ENCODE measurements at regions not wholly inside any gene's neighbourhood (a gene's known extent, or its start where the extent isn't known, plus 50 kb on each side); places are given as distances from the start of the nearest gene placed in this dataset.

DNA sequence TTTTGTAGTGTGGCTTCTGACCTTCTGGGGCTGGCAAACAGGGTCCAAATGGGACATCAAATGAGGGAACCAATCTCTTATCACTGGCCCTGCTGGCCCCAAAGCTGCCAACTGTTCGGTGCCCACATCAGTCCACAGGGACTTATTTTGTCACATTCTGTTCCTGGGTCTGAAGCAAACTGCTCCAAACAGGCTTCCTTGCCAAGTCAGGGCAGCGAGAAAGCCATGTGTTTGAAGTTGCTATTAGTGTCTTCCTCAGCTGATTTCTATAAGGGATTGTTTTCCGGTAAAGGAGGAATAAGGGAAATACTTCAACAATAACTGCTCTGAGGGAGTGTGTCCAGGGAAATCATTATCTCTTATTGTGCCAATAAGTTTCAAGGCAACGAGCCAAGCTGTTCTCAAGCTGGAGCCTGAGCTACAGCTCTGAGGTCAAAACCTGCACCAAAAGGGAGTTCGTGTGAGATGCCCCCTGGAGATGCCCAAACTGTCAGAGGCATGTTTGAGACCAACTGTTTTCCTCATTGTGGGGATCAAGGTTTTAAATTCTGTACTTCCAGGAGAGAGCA, 381.4 kb upstream of the PROX1 start:
- no peak for DNase-seq (ENCODE audit: low read depth)
- no peak overlapping the region for H3K4me3 ChIP-seq (ENCODE audit: low read length)
- TF ChIP-seq, protein P1, sequence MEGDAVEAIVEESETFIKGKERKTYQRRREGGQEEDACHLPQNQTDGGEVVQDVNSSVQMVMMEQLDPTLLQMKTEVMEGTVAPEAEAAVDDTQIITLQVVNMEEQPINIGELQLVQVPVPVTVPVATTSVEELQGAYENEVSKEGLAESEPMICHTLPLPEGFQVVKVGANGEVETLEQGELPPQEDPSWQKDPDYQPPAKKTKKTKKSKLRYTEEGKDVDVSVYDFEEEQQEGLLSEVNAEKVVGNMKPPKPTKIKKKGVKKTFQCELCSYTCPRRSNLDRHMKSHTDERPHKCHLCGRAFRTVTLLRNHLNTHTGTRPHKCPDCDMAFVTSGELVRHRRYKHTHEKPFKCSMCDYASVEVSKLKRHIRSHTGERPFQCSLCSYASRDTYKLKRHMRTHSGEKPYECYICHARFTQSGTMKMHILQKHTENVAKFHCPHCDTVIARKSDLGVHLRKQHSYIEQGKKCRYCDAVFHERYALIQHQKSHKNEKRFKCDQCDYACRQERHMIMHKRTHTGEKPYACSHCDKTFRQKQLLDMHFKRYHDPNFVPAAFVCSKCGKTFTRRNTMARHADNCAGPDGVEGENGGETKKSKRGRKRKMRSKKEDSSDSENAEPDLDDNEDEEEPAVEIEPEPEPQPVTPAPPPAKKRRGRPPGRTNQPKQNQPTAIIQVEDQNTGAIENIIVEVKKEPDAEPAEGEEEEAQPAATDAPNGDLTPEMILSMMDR (conservative IDR thresholded peaks at IDR 0.05; ENCODE audit: low read depth, low read length) = no peak

DNA sequence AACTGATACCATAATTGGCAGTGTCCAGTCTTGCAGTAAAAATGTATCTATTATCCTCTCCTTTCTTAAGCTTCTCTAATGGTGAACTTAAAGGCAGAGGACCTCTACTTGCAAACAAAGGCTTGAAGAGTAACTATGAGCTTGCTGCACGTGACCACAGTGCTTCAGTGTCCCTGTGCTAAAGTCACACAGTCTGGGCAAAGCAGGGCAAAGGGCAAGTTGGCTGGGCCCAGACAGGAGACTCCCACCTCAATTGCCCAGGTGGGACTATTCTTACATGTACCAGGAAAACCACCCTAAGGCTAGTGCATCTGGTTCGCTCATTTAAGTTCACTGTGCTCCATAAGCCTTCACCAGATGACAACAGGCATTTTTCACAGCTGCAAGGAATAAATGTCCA, 374.2 kb upstream of the PROX1 start:
- DNase-seq (ENCODE audit: low read depth) = no peak
- TF ChIP-seq, protein P1 (conservative IDR thresholded peaks at IDR 0.05; ENCODE audit: low read depth, low read length) = no peak
- H3K4me3 ChIP-seq (ENCODE audit: low read length) = no peak overlapping the region

DNA sequence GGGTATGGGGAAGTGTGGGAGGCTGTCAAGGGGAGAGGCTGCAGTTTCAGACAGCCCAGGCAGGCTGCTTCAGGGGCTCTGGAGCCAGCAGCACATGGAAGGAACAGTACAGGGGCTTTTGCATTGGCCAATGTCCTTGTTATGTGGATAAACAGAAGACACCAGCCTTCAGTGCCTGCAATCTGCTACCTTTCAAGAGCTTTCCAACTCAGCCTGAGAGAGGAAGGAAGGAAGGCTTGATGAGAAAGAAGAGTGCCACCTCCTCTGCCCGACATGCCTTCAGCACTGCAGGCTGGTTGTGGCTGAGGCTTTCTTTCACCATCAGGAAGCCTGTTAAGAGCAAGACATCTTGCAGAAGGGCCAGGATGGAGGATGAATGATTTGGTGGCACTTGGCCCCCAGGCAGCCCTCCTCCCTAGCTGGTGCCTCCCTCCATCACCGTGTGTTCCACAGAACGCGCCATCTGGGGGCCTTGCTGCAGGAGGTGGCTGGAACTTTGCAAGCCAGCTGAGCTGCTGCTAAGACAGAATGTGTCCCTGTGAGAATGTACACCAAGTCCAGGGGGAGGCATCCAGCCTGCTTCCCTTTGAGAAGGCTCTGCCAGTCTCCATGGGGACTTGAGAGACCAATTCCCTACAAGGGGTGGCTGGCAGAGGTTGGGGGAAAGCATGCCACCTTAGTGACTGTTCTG, 372.4 kb upstream of the PROX1 start:
- TF ChIP-seq, protein P1 (conservative IDR thresholded peaks at IDR 0.05; ENCODE audit: low read depth, low read length) = no peak
- no peak overlapping the region for H3K4me3 ChIP-seq (ENCODE audit: low read length)

DNA sequence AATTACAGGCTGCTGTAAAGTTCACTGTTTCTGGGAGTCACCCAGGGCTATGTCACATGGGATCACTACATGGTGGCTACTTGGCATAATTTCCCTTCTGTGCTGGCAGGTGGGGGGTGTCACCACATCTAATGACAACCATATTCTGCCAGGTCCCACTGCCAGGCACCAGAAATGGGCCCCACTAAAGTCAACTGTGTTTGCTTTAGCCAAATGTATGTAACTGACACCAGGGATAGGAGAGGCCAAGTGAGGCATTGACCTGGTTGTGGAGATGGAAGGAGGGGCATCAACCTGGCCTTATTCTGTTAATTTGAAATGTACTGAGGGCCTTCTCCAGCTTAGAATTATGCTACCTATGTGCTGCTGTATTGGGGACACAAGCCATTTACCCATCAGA, 370.6 kb upstream of the PROX1 start:
- DNase-seq (ENCODE audit: low read depth) = no peak
- no peak overlapping the region for H3K4me3 ChIP-seq (ENCODE audit: low read length)
- TF ChIP-seq, protein P1 (conservative IDR thresholded peaks at IDR 0.05; ENCODE audit: low read depth, low read length) = no peak

More for the DNA sequence above, 372.4 kb upstream of the PROX1 start:
- DNase-seq (ENCODE audit: low read depth) = no peak

DNA sequence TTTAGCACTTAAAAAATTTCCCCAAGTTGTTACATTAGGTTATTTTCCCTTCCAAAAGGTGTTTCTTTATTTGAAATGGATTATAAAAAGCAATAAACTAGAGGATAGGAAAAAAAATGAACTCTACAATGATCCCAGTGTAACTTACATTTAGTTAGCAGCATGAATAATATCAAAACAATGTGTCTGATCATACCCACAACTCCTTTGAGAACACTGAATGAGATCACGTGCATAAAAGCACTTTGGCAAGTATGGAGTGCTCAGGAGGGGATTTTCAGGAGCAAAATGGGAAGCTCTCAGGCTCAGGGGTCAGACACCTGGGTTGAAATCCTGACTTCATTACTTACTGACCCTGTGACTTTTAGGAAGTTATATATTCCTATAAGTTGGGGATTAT, 369.7 kb upstream of the PROX1 start:
- DNase-seq (ENCODE audit: low read depth) = no peak
- TF ChIP-seq, protein P1 (conservative IDR thresholded peaks at IDR 0.05; ENCODE audit: low read depth, low read length) = no peak
- H3K4me3 ChIP-seq (ENCODE audit: low read length) = no peak overlapping the region

DNA sequence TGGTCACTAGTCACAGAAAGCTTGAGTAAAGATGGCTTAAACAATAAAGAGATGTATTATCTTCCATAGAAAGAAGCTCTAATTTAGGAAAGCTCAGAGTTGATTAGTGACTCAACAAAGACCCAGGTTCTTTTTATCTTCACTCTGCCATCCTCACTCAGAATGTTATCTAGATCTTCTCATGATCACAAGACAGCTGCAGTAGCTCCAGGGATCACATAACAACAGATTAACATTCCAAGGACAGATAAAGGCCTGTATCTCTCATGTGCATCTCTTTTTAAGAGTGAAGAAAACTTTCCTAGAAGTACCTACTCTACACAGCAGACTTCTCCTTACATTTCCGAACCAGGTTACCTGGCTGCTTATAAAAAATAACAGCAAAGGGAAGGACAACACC, 368.7 kb upstream of the PROX1 start:
- DNase-seq (ENCODE audit: low read depth) = no peak
- no peak overlapping the region for H3K4me3 ChIP-seq (ENCODE audit: low read length)
- TF ChIP-seq, protein P1 (conservative IDR thresholded peaks at IDR 0.05; ENCODE audit: low read depth, low read length) = no peak

DNA sequence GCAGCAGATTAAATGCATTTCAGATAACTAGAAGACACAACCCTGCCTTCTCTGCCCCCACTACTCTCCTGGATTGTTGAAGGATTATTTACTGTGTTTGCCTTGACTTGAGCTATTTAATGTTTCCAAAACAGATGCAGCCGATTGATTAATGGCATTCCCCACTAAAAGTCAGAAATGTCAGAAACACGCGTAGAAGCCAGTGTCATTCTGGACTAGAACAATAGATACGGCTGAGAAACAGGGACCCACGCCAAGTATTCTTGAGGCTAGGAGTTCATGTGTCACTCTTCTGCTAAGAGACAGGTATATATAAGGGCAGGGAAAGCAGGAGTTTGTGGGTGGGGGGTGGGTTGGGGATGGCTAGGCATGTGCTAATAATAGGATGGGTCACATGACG, 366.7 kb upstream of the PROX1 start:
- TF ChIP-seq, protein P1 (conservative IDR thresholded peaks at IDR 0.05; ENCODE audit: low read depth, low read length) = no peak
- H3K4me3 ChIP-seq (ENCODE audit: low read length) = no peak overlapping the region
- no peak for DNase-seq (ENCODE audit: low read depth)

All from retinal pigment epithelial cell (primary cell).